ENCODE measurements at regions not wholly inside any gene's neighbourhood (a gene's known extent, or its start where the extent isn't known, plus 50 kb on each side); places are given as distances from the start of the nearest gene placed in this dataset.

- Histone ChIP-seq H3K4me3 (replicated peaks; ENCODE audit: low read depth, low read length) (no peak overlapping the region), H3K36me3 (ENCODE audit: control insufficient read depth, insufficient read depth, low read length) (no peaks in the 10 kb centered on the region), H3K27me3 (replicated peaks; ENCODE audit: control insufficient read depth, insufficient read depth, low read length) (no peaks in the 10 kb centered on the region)
- no peak for DNase-seq (ENCODE audit: extremely low read depth, insufficient read length)
- no peak for TF ChIP-seq CTCF (IDR thresholded peaks at IDR 0.05; ENCODE audit: insufficient read depth, low read length, poor library complexity, severe bottlenecking)
These were observed 584.1 kb downstream of the CCDC171 start for GRCh38 chr9:16136961-16137360.

DNA sequence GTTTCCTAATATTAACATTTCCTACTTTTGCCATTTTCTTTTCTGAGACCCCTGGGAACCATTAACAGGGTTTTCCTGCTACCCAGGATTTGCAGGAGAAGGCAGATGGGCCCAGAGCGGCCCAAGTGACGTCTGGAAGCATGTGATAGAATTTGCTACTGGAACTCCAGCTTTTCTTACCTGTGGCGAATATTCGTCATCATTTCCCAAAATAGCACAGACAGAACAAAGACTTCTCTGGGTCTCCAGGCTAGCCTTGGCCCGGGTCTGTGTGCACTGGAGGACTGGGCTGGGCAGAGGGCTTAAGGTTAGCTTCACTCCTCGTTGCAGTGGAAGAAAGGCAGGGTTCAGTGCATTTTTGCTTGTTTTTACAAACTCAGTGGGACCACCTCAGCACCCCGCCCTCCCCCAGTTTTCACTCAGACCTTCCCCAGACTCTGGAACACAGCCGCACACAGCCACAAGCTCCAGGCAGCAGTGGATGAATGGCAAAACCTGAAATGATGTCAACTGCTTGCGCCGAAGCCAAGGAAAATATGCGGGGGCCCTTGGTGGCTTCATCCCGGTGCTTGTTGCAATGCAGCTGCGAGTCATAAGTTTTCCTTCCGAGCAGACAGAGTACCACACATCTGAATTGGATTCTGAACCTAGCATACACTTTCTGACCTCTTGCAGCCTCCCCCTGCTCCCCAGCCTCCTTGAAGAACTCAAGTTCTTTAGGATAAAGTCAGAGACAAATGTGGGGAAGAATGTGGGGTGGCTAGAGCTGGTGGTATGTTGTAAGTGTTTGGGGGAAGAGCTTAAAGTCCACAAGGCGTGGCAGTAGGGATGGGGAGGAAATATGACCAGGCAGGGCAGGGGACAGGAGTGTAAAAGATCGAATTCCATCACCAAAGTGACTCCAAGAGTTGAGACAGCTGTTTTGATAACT, 586.0 kb downstream of the CCDC171 start:
- no peak for TF ChIP-seq CTCF (IDR thresholded peaks at IDR 0.05; ENCODE audit: insufficient read depth, low read length, poor library complexity, severe bottlenecking)
- Histone ChIP-seq H3K27me3 (replicated peaks; ENCODE audit: control insufficient read depth, insufficient read depth, low read length) (no peaks in the 10 kb centered on the region), H3K36me3 (ENCODE audit: control insufficient read depth, insufficient read depth, low read length) (no peaks in the 10 kb centered on the region), H3K4me3 (replicated peaks; ENCODE audit: low read depth, low read length) (no peak overlapping the region)
- no peak for DNase-seq (ENCODE audit: extremely low read depth, insufficient read length)

- no peak for TF ChIP-seq CTCF (IDR thresholded peaks at IDR 0.05; ENCODE audit: insufficient read depth, low read length, poor library complexity, severe bottlenecking)
- DNase-seq (ENCODE audit: extremely low read depth, insufficient read length): no peak
- no peak overlapping the region for H3K4me3 ChIP-seq (replicated peaks; ENCODE audit: low read depth, low read length)
- no peaks in the 10 kb centered on the region for H3K36me3 ChIP-seq (ENCODE audit: control insufficient read depth, insufficient read depth, low read length)
- H3K27me3 ChIP-seq (replicated peaks; ENCODE audit: control insufficient read depth, insufficient read depth, low read length): no peaks in the 10 kb centered on the region
These were observed 586.9 kb downstream of the CCDC171 start for GRCh38 chr9:16139774-16140173.

- no peaks in the 10 kb centered on the region for H3K27me3 ChIP-seq (replicated peaks; ENCODE audit: control insufficient read depth, insufficient read depth, low read length)
- H3K36me3 ChIP-seq (ENCODE audit: control insufficient read depth, insufficient read depth, low read length): no peaks in the 10 kb centered on the region
- no peak for TF ChIP-seq CTCF (IDR thresholded peaks at IDR 0.05; ENCODE audit: insufficient read depth, low read length, poor library complexity, severe bottlenecking)
- no peak for DNase-seq (ENCODE audit: extremely low read depth, insufficient read length)
- H3K4me3 ChIP-seq (replicated peaks; ENCODE audit: low read depth, low read length): no peak overlapping the region
These were observed 590.5 kb downstream of the CCDC171 start for GRCh38 chr9:16143310-16143709.

GRCh38 chr9:16143947-16144890, 591.4 kb downstream of the CCDC171 start:
- no peak for DNase-seq (ENCODE audit: extremely low read depth, insufficient read length)
- TF ChIP-seq CTCF (IDR thresholded peaks at IDR 0.05; ENCODE audit: insufficient read depth, low read length, poor library complexity, severe bottlenecking): no peak

More at GRCh38 chr9:16143947-16144890, 591.4 kb downstream of the CCDC171 start:
- Histone ChIP-seq H3K27me3 (replicated peaks; ENCODE audit: control insufficient read depth, insufficient read depth, low read length) (no peaks in the 10 kb centered on the region), H3K4me3 (replicated peaks; ENCODE audit: low read depth, low read length) (no peak overlapping the region), H3K36me3 (ENCODE audit: control insufficient read depth, insufficient read depth, low read length) (no peaks in the 10 kb centered on the region)
